ENCODE measurements at regions not wholly inside any gene's neighbourhood (a gene's known extent, or its start where the extent isn't known, plus 50 kb on each side); places are given as distances from the start of the nearest gene placed in this dataset.

DNA sequence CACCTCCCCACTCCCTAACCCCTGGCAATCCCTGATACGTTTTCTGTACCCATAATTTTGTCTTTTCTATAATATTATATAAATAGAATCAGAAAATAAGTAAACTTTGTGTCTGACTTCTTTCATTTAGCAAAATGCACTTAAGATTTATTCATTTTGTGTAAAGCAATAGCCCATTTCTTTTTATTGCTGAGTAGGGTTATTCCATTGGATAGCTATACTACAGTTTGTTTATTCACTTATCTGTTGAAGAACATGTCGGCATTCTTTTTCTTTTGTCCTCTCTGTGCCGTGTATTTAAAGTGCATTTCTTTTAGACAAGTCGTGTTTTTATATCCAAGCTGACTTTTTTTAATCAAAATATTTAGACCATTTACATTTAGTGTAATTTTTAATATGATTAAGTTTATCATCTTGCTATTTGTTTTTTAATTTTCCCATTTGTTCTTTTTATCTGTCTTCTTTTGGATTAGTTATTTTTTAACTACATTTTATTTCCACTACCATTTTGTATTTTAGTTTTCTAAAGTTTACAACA is 176.4 kb upstream of the TSHZ3 start (continued):
- TF ChIP-seq CHD7 (IDR thresholded peaks at IDR 0.05; ENCODE audit: insufficient replicate concordance, low read length): no peak
- no peak for TF ChIP-seq GABPA (IDR thresholded peaks at IDR 0.05; ENCODE audit: borderline replicate concordance, insufficient read depth, low read length)
- no peak for TF ChIP-seq HDAC2 (IDR thresholded peaks at IDR 0.05; ENCODE audit: borderline replicate concordance in 1 of 2, low read depth in 2 of 2, low read length in 2 of 2)
- no peak for TF ChIP-seq HDAC6 (IDR thresholded peaks at IDR 0.05; ENCODE audit: low read depth, low read length)
- TF ChIP-seq SIN3A (conservative IDR thresholded peaks at IDR 0.05 in 1 of 2, IDR thresholded peaks at IDR 0.05 in 1 of 2; ENCODE audit: low read depth in 1 of 2, low read length in 2 of 2): no peak
- no peak for TF ChIP-seq SP1 (IDR thresholded peaks at IDR 0.05; ENCODE audit: low read depth, low read length)
- no peak for TF ChIP-seq CHD1 (IDR thresholded peaks at IDR 0.05; ENCODE audit: low read depth, low read length)
- no peak for TF ChIP-seq JUN (IDR thresholded peaks at IDR 0.05; ENCODE audit: low read depth, low read length)
- no peak for TF ChIP-seq CHD2 (IDR thresholded peaks at IDR 0.05; ENCODE audit: low read length)
- TF ChIP-seq CBX5 (IDR thresholded peaks at IDR 0.05; ENCODE audit: low read depth, low read length): no peak
- TF ChIP-seq SP2 (IDR thresholded peaks at IDR 0.05; ENCODE audit: low read length): no peak
- TF ChIP-seq TAF7 (optimal IDR thresholded peaks at IDR 0.05; ENCODE audit: borderline replicate concordance, low read depth, low read length): no peak
